Vagina (tissue), 2 donors: ENCODE measurements at regions not wholly inside any gene's neighbourhood (a gene's known extent, or its start where the extent isn't known, plus 50 kb on each side); places are given as distances from the start of the nearest gene placed in this dataset.
A peak's percentile ranks its signal among the peaks of the same experiment; 100 is the strongest.
"Not testable (repeated sequence)": the region's sequence is repeated elsewhere in the genome, so short reads cannot be mapped to it uniquely, and the experiment has no call there.

ENCODE experiments used
- DNase-seq, 2 donors: peaks; one replicate each; pipeline ENCODE4 v3.0.0-alpha.2; 2017; ENCODE audit errors: extremely low spot score in 2 of 2
- H3K27ac ChIP-seq: fragments of 200-600 bp; sonication (generic); one replicate; pipeline ENCODE4 v1.5.1; 2019
- H3K27me3 ChIP-seq: fragments of 200-600 bp; sonication (generic); one replicate; pipeline ENCODE4 v1.5.1; 2019
- H3K36me3 ChIP-seq, 2 donors: fragments of 200-600 bp; sonication (generic); one replicate each; pipeline ENCODE4 v1.5.1; 2017 to 2019
- H3K4me1 ChIP-seq: fragments of 200-600 bp; sonication (generic); one replicate; pipeline ENCODE4 v1.5.1; 2019
- H3K4me3 ChIP-seq, 2 donors: fragments of 200-600 bp; sonication (generic); 1 replicate in 1 of 2; 2 replicates in 1 of 2; pipeline ENCODE4 v1.5.1; 2016 to 2019
- H3K9me3 ChIP-seq: fragments of 200-600 bp; sonication (generic); one replicate; pipeline ENCODE4 v1.5.1; 2019
- POLR2A ChIP-seq, 2 donors: fragments of 450-650 bp; IDR thresholded peaks; one replicate each; pipeline ENCODE4 v1.6.1; 2017; ENCODE audit warnings: antibody characterized with exemption in 2 of 2, mild to moderate bottlenecking in 2 of 2, moderate library complexity in 2 of 2
- POLR2AphosphoS5 ChIP-seq, 2 donors: sonication (generic); formaldehyde crosslinking; IDR thresholded peaks; one replicate each; pipeline ENCODE4 v1.9.0; 2017; ENCODE audit warnings: antibody characterized with exemption in 2 of 2, mild to moderate bottlenecking in 2 of 2, low read depth in 1 of 2; ENCODE audit not compliant: insufficient read depth in 1 of 2
- intact Hi-C: fragments of 100-400 bp; cut with DNase I; formaldehyde crosslinking; loops from one replicate; pipeline ENCODE4 v1.15.1; 2023
- TF ChIP-seq, protein P1 (sequence below), 3 experiments: fragments of 450-650 bp in 2 of 3; fragments of 200-600 bp in 1 of 3; sonication (generic) in 1 of 3; IDR thresholded peaks; one replicate each; pipeline ENCODE4 v1.5.1; 2017 to 2019; ENCODE audit warnings: antibody characterized with exemption in 3 of 3, mild to moderate bottlenecking in 2 of 3, moderate library complexity in 2 of 3

DNA sequence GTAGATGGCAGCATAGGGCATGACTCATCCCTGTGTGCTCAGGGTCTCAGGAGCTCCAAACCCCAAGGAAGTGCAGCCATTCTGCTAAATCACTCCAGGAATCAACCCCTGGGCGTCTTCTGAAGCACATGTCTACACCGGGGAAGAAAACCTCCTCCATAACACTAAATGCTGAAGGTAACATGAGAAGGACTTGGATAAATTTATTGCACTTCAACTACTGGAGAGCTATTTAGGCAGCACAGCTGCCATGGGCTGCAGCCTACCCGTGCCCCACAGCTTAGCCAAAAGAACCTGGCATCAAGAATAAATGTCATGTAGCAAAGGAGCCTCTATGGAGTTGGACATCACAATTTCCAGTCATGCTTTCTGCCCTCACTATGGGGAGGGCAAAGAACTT, 141.7 kb downstream of the GPCPD1 start:
- H3K9me3 ChIP-seq = no peaks in the 10 kb centered on the region
- no peaks in the 10 kb centered on the region for H3K27me3 ChIP-seq
- H3K4me1 ChIP-seq = no peaks in the 10 kb centered on the region
- no peaks in the 10 kb centered on the region for H3K36me3 ChIP-seq
- TF ChIP-seq, protein P1, sequence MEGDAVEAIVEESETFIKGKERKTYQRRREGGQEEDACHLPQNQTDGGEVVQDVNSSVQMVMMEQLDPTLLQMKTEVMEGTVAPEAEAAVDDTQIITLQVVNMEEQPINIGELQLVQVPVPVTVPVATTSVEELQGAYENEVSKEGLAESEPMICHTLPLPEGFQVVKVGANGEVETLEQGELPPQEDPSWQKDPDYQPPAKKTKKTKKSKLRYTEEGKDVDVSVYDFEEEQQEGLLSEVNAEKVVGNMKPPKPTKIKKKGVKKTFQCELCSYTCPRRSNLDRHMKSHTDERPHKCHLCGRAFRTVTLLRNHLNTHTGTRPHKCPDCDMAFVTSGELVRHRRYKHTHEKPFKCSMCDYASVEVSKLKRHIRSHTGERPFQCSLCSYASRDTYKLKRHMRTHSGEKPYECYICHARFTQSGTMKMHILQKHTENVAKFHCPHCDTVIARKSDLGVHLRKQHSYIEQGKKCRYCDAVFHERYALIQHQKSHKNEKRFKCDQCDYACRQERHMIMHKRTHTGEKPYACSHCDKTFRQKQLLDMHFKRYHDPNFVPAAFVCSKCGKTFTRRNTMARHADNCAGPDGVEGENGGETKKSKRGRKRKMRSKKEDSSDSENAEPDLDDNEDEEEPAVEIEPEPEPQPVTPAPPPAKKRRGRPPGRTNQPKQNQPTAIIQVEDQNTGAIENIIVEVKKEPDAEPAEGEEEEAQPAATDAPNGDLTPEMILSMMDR (IDR thresholded peaks at IDR 0.05) = no peak
- TF ChIP-seq POLR2A (IDR thresholded peaks at IDR 0.05) = no peak
- H3K27ac ChIP-seq = no peak overlapping the region
- intact Hi-C loops = no loop called here
- no peak overlapping the region for H3K4me3 ChIP-seq
- peak in 1 of 2 donors; percentile 80 for DNase-seq

DNA sequence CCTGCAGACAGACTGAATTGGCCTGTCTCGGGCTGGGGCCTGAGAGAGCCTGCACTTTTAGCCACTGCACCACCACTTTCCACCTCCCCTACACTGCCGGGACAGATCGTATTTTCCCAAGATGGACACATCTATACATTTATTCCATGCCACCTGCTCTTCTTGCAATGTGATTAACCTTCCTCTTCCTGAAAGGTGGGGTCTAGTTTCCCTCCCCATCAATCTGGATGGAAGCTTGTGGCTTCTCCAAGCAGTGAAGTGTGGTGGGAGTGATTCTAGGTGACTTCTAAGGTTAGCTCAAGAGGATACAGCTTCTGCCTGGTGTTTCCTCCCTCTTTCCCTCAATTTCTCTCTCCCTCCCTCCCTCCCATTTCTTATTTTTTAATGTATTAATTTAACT, 143.7 kb downstream of the GPCPD1 start:
- intact Hi-C loops = no loop called here

DNA sequence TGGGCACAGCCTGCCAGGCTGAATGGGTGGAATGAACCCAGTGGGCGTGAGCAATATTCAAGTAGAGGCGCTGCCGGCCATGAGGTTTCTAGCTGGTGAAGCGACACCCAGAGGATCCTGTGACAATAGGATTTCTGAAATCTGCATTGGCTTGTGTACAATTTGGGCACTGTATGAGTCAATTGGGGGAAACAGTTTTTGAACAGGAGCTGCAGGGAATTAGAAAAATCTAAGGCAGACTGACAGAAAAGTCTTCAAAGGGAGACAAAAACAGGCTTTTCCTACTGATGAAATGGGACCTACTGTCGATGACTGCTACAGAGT, 145.2 kb downstream of the GPCPD1 start:
- Histone ChIP-seq H3K4me1 (no peaks in the 10 kb centered on the region), H3K9me3 (no peaks in the 10 kb centered on the region), H3K36me3 (no peaks in the 10 kb centered on the region), H3K4me3 (no peak overlapping the region), H3K27ac (no peak overlapping the region), H3K27me3 (no peaks in the 10 kb centered on the region)
- no peak for TF ChIP-seq POLR2AphosphoS5 (IDR thresholded peaks at IDR 0.05; ENCODE audit: insufficient read depth in 1 of 2, low read depth in 1 of 2)
- TF ChIP-seq POLR2A (IDR thresholded peaks at IDR 0.05) = no peak
- TF ChIP-seq, protein P1 (IDR thresholded peaks at IDR 0.05) = no peak
- intact Hi-C loops = no loop called here
- peak in 1 of 2 donors; percentile 58 for DNase-seq

More for the DNA sequence above, 143.7 kb downstream of the GPCPD1 start:
- H3K36me3 ChIP-seq = no peaks in the 10 kb centered on the region
- TF ChIP-seq, protein P1 (IDR thresholded peaks at IDR 0.05) = no peak
- TF ChIP-seq POLR2A (IDR thresholded peaks at IDR 0.05) (no peak), POLR2AphosphoS5 (IDR thresholded peaks at IDR 0.05; ENCODE audit: insufficient read depth in 1 of 2, low read depth in 1 of 2) (no peak)
- DNase-seq = no peak
- no peak overlapping the region for H3K4me3 ChIP-seq
- H3K9me3 ChIP-seq = no peaks in the 10 kb centered on the region
- no peaks in the 10 kb centered on the region for H3K4me1 ChIP-seq
- H3K27me3 ChIP-seq = no peaks in the 10 kb centered on the region
- H3K27ac ChIP-seq = no peak overlapping the region

DNA sequence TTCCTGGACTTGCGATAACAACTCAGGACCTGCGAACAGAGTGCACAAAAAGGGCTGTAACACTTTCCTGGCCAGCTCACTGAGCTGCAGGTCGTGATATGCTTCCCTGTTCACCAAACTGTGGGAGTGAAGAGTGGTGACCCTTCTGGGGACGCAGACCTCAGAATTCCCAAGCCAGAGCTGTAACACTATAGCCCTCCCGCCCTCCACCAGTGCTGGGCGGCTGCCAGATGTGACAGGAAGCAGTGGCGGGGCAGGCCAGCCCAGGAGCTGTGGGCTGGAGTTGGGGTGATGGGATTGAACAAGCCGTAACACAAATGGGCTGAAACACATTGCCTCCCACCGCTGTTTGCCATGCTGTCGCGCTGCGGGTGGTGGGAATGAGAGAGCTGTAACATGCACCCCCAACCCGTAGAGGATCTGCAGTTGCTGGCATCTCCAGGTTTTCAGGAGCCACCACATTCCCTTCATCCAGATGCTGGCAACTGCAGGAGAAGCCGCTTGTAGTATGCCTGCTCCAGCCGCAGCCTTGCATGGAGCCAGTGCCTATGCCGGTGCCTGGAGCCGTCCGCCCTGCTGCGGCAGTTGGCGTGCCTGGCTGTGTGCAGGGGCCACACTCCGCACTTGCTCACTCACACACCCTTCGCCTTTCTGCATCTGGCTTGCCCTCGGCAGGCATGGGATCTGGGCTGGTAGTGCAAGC, 145.8 kb downstream of the GPCPD1 start:
- no peaks in the 10 kb centered on the region for H3K9me3 ChIP-seq
- DNase-seq = no peak
- TF ChIP-seq, protein P1 (IDR thresholded peaks at IDR 0.05) = no peak
- TF ChIP-seq POLR2AphosphoS5 (IDR thresholded peaks at IDR 0.05; ENCODE audit: insufficient read depth in 1 of 2, low read depth in 1 of 2) (no peak), POLR2A (IDR thresholded peaks at IDR 0.05) (no peak)
- no peaks in the 10 kb centered on the region for H3K27me3 ChIP-seq
- intact Hi-C loops = no loop called here
- no peak overlapping the region for H3K4me3 ChIP-seq
- H3K36me3 ChIP-seq = no peaks in the 10 kb centered on the region
- H3K27ac ChIP-seq = no peak overlapping the region
- H3K4me1 ChIP-seq = no peaks in the 10 kb centered on the region

DNA sequence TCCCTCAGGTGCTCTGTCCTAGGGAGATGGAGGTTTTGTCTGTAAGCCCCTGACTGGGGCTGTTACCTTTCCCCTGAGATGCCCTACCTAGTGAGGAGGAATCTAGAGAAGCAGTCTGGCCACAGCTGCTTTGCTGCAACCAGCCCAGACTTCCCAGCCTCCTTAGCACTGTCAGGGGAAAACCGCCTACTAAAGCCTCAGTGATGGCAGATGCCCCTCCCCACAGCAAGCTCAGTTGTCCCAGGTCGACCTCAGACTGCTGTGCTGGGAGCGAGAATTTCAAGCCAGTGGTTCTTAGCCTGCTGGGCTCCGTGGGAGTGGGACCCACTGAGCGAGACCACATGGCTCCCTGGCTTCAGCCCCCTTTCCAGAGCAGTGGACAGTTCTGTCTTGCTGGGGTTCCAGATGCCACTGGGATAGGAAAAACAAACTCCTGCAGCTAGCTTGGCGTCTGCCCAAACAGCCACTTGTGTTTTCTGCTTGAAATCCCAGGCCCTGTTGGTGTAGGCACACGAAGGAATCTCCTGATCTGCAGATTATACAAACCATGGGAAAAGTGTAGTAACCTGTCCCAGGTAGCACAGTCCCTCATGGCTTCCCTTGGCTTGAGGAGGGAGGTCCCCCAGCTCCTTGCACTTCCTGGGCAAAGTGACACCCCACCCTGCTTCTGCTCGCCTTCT, 146.4 kb upstream of the PROKR2 start:
- no peak for TF ChIP-seq POLR2A (IDR thresholded peaks at IDR 0.05)
- TF ChIP-seq POLR2AphosphoS5 (IDR thresholded peaks at IDR 0.05; ENCODE audit: insufficient read depth in 1 of 2, low read depth in 1 of 2) = no peak
- TF ChIP-seq, protein P1 (IDR thresholded peaks at IDR 0.05) = no peak
- Histone ChIP-seq H3K4me3 (no peak overlapping the region), H3K27me3 (no peaks in the 10 kb centered on the region), H3K4me1 (no peaks in the 10 kb centered on the region), H3K36me3 (no peaks in the 10 kb centered on the region), H3K27ac (no peak overlapping the region), H3K9me3 (no peaks in the 10 kb centered on the region)
- no peak for DNase-seq
- intact Hi-C loops = no loop called here

DNA sequence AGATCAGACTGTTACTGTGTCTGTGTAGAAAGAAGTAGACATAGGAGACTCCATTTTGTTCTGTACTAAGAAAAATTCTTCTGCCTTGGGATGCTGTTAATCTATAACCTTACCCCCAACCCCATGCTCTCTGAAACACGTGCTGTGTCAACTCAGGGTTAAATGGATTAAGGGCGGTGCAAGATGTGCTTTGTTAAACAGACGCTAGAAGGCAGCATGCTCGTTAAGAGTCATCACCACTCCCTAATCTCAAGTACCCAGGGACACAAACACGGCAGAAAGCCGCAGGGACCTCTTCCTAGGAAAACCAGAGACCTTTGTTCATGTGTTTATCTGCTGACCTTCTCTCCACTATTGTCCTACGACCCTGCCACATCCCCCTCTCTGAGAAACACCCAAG, 137.0 kb upstream of the PROKR2 start:
- H3K9me3 ChIP-seq, H3K27ac ChIP-seq, H3K27me3 ChIP-seq, DNase-seq, H3K4me1 ChIP-seq, intact Hi-C loops, H3K36me3 ChIP-seq, H3K4me3 ChIP-seq: not testable (repeated sequence)

DNA sequence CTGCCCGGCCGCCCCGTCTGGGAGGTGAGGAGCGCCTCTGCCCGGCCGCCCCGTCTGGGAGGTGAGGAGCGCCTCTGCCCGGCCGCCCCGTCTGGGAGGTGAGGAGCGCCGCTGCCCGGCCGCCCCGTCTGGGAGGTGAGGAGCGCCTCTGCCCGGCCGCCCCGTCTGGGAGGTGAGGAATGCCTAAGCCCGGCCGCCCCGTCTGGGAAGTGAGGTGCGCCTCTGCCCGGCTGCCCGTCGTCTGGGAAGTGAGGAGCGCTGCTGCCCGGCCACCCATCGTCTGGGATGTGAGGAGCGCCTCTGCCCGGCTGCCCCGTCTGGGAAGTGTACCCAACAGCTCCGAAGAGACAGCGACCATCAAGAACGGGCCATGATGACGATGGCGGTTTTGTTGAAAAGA, 136.6 kb upstream of the PROKR2 start:
- H3K36me3 ChIP-seq, DNase-seq, intact Hi-C loops: not testable (repeated sequence)

DNA sequence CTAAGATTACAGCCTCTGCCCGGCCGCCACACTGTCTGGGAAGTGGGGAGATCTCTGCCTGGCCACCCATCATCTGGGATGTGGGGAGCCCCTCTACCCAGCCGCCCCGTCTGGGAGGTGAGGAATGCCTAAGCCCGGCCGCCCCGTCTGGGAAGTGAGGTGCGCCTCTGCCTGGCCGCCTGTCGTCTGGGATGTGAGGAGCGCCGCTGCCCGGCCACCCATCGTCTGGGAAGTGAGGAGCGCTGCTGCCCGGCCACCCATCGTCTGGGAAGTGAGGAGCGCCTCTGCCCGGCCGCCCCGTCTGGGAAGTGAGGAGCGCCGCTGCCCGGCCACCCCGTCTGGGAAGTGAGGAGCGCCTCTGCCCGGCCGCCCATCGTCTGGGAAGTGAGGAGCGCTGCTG, 135.9 kb upstream of the PROKR2 start:
- intact Hi-C loops, H3K27ac ChIP-seq, H3K4me3 ChIP-seq, H3K27me3 ChIP-seq, H3K9me3 ChIP-seq, H3K4me1 ChIP-seq, H3K36me3 ChIP-seq, DNase-seq: not testable (repeated sequence)

More for the DNA sequence above, 136.6 kb upstream of the PROKR2 start:
- H3K27ac ChIP-seq, H3K9me3 ChIP-seq, H3K4me1 ChIP-seq, H3K27me3 ChIP-seq, H3K4me3 ChIP-seq: not testable (repeated sequence)
